Esophagus (tissue), 2 donors: ENCODE measurements at regions not wholly inside any gene's neighbourhood (a gene's known extent, or its start where the extent isn't known, plus 50 kb on each side); places are given as distances from the start of the nearest gene placed in this dataset.

Source experiments
- H3K27ac ChIP-seq, 2 donors: one replicate each; pipeline ENCODE4 v1.5.1; 2013; ENCODE audit warnings: low read depth in 2 of 2, mild to moderate bottlenecking in 2 of 2, inconsistent platforms in 1 of 2, low read length in 1 of 2, moderate library complexity in 1 of 2
- H3K27me3 ChIP-seq, 2 donors: one replicate each; pipeline ENCODE4 v1.6.1; 2013; ENCODE audit warnings: low read length in 2 of 2, control low read depth in 1 of 2, mild to moderate bottlenecking in 1 of 2; ENCODE audit not compliant: insufficient read depth in 2 of 2, control insufficient read depth in 1 of 2
- H3K36me3 ChIP-seq, 2 donors: one replicate each; pipeline ENCODE4 v1.6.1; 2013; ENCODE audit warnings: low read length in 1 of 2; ENCODE audit not compliant: control insufficient read depth in 2 of 2, insufficient read depth in 2 of 2
- H3K4me1 ChIP-seq, 2 donors: one replicate each; pipeline ENCODE4 v1.6.1; 2013; ENCODE audit warnings: low read length in 1 of 2; ENCODE audit not compliant: control insufficient read depth in 2 of 2, insufficient read depth in 2 of 2
- H3K4me3 ChIP-seq, 2 donors: one replicate each; pipeline ENCODE4 v1.5.1; 2013; ENCODE audit warnings: low read length in 2 of 2, mild to moderate bottlenecking in 2 of 2, low read depth in 1 of 2, moderate library complexity in 1 of 2
- H3K9me3 ChIP-seq, 2 donors: one replicate each; pipeline ENCODE4 v1.6.1; 2013; ENCODE audit warnings: mild to moderate bottlenecking in 2 of 2, low read depth in 1 of 2, low read length in 1 of 2, moderate library complexity in 1 of 2; ENCODE audit not compliant: control insufficient read depth in 2 of 2, insufficient read depth in 1 of 2
- WGBS, 2 donors: extraction: QIAGEN DNeasy Blood & Tissue Kit; methylation state at CpG; one replicate each; pipeline ENCODE4 v1.1.7; 2013; 5-methylcytosine and 5-hydroxymethylcytosine counted together
- donor health status: healthy with polysubstance abuse.
- donor health status: Bipolar disorder and iron deficiency.

DNA sequence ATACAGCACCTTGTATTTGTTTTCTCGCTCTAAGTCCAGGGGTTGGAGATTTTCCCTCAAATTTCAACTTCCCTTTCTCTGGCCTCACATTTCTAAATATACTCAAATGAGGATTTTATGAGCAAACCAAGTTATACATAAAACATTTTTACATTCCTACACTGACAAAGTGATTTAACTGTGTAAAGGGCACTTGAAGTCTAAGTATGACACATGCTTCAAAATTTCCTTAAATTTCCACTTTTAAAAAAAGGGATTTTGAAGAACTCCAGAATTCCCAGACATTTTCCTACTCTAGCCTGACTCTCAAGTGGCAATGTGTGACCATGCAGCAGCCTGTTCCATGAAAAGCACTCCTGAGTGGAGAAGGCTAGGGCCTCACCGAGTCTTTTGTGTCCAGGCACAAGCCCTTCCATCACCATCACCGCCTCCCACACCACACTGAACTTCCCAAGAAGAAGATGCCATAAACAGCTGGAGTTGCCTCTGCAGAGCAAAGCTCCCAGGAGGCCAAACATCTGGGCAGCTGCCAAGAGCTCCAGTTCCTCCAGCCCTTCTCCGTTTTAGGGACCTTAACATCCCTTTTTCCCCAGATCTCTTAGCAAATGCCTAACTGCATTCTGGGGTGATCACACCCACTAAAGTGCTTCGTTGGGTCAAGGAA is 68.9 kb downstream of the NCR2 start:
- Histone ChIP-seq H3K36me3 (no peaks in the 10 kb centered on the region), H3K27ac (no peak overlapping the region), H3K9me3 (peaks cover 0 to 2% of the 10 kb centered on the region in 2 donors), H3K27me3 (no peaks in the 10 kb centered on the region), H3K4me1 (no peaks in the 10 kb centered on the region), H3K4me3 (no peak overlapping the region)
- 71 to 74% methylated on average over 5 of the region's 5 CpGs for WGBS, 2 donors

DNA sequence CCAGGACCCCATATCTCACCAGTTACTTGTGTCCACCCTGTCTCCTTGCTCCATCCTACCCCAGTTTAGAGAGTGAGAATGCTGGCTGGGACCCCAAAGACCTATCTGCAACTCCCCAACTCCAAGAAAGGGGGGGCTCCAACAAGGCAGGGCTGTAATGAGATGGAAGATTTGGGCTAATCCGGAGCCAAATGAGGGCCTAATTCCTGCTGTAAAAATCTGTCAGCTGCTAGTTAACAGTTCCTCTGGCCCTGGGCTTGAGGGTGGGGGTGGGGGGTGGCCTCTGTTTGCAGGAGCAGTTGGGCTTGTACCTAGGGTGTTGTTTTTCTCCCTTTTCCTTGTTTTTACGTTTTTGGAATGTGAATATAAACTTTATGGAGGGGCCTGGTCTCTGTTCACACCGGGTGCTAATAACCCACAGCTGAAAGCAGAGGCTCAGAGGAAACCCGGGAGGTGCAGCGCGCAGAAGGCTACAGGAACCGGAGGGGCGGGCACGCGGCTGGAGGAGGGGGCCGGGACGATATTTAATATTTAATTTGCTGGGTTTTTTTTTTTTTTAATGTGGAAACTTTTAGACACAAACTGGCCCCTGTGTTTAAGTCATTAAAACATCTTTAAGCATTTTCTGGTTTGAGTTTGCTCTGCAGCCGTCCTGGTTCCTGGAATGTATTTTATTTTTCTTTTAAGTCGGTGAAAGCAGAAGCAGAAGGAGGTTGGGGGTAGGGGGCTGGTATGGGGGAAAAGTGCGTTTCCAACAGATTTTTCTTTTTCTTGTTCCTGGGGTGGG is 70.7 kb downstream of the NCR2 start:
- Histone ChIP-seq H3K4me1 (no peaks in the 10 kb centered on the region), H3K27ac (no peak overlapping the region), H3K36me3 (no peaks in the 10 kb centered on the region), H3K9me3 (peaks cover 0 to 2% of the 10 kb centered on the region in 2 donors), H3K27me3 (no peaks in the 10 kb centered on the region), H3K4me3 (no peak overlapping the region)
- 56 to 60% methylated on average over 15 of the region's 15 CpGs for WGBS, 2 donors

DNA sequence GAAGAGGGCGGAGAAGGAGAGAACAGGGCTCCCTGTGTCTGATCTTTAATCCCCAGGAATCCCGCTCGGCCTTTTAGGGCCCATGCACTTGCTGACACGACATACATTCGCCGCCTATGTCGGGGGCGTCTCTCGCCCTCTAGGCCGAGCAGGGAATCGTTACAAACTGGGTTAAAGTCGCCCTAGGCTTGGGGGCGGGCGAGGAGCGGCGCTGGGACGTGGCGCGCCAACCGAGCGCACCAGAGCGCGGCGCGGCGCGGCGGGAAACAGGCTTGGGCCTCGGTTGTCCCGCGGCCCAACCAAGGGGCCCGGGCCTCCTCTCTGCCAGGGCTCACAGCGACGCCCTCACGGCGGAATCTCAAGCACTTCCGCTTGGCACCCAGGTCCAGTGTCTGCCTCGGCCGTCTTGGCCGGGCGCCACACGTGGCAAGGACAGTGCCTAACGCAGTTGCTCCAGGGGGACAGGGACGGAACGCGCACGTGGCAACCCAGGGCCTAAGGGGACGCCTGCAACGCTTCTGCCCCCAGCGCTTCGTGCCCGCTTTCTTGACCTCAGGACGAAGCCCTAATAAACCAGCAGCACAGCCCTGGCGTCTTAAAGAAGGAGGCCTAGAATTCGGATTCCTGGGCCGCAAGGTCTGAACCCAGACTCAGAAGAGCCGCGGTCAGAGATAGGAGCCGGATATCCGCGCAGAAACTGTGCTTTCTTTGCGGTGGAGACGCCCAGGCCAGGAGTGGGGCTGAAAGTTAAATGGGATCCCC is 71.5 kb downstream of the NCR2 start:
- no peak overlapping the region for H3K27ac ChIP-seq
- no peaks in the 10 kb centered on the region for H3K4me1 ChIP-seq
- 58 to 66% methylated on average over 54 to 63 of the region's 63 CpGs for WGBS, 2 donors
- H3K27me3 ChIP-seq: no peaks in the 10 kb centered on the region
- no peaks in the 10 kb centered on the region for H3K9me3 ChIP-seq
- H3K4me3 ChIP-seq: no peak overlapping the region
- H3K36me3 ChIP-seq: no peaks in the 10 kb centered on the region

DNA sequence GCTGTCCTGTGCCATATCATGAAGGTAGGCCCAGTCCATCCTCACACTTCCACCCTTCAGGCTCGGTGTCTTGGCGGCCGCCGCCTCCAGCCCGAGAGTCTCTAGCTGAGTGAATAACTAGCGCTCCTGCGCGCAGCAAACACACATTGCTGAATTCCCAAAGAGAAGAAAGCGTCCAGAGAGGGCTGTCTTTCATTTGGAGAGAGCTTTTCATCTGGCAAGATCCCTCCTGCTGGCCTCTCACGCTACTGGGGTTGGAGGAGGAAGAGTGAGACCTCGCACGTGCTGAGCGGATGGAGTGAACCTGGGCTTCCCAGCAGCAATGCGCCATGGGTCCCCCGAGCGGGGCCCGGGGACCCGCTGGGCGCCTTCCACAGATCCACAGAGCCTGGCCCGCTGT is 73.2 kb downstream of the NCR2 start:
- 74 to 77% methylated on average over 20 of the region's 20 CpGs for WGBS, 2 donors
- H3K9me3 ChIP-seq: no peaks in the 10 kb centered on the region
- H3K36me3 ChIP-seq: no peaks in the 10 kb centered on the region
- no peak overlapping the region for H3K27ac ChIP-seq
- H3K4me1 ChIP-seq: no peaks in the 10 kb centered on the region
- H3K27me3 ChIP-seq: no peaks in the 10 kb centered on the region
- H3K4me3 ChIP-seq: no peak overlapping the region

DNA sequence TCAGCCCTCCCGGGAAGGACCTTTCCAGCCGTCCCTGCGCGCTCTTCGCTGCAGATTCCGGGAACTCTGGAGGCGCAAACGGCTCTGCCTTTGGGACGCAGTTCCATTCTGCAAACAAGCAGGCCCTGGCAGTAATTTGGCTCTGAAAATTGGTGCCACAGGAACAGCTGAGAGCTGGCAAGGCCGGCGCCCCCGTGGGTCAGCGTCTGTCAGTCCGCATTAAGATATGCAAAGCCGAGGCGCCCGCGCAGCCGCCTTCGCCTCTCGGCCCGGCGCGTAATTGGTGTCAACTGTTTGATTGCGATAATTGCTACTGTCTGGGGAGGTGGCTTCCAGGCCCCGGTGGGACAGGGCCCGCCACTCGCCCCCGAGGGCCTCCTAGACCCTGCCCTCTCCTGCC is 73.6 kb downstream of the NCR2 start:
- 75 to 76% methylated on average over 28 to 29 of the region's 29 CpGs for WGBS, 2 donors
- H3K4me3 ChIP-seq: no peak overlapping the region
- no peaks in the 10 kb centered on the region for H3K4me1 ChIP-seq
- H3K36me3 ChIP-seq: no peaks in the 10 kb centered on the region
- no peaks in the 10 kb centered on the region for H3K9me3 ChIP-seq
- no peaks in the 10 kb centered on the region for H3K27me3 ChIP-seq
- no peak overlapping the region for H3K27ac ChIP-seq

- Histone ChIP-seq H3K36me3 (no peaks in the 10 kb centered on the region), H3K9me3 (no peaks in the 10 kb centered on the region), H3K4me1 (no peaks in the 10 kb centered on the region), H3K4me3 (no peak overlapping the region), H3K27ac (no peak overlapping the region), H3K27me3 (no peaks in the 10 kb centered on the region)
- 74 to 75% methylated on average over 5 of the region's 5 CpGs for WGBS, 2 donors
Observed at GRCh38 chr6:41409489-41409888, 74.1 kb downstream of the NCR2 start.

DNA sequence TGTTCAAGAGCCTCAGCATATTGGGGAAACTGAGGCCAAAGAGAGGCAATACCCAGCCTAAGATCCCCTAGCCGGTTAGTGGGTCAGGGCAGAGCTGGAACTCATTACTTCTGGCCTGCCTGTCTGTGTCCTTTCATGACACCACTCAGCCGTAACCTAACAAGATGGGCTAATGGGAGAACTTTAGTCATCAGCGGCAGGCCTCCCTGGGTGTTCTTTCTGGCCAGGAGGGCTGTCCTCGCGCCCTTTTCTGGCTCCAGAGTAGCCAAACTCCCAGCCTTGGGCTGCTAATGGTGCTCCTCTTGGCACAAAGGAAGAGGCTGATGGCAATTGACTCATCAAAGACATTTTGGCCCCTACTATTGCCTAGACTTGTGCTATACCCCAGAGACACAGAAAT is 76.6 kb downstream of the NCR2 start:
- Histone ChIP-seq H3K4me3 (no peak overlapping the region), H3K27me3 (no peaks in the 10 kb centered on the region), H3K27ac (no peak overlapping the region), H3K4me1 (no peaks in the 10 kb centered on the region), H3K9me3 (no peaks in the 10 kb centered on the region), H3K36me3 (no peaks in the 10 kb centered on the region)
- WGBS, 2 donors: 73 to 84% methylated on average over 5 of the region's 5 CpGs

DNA sequence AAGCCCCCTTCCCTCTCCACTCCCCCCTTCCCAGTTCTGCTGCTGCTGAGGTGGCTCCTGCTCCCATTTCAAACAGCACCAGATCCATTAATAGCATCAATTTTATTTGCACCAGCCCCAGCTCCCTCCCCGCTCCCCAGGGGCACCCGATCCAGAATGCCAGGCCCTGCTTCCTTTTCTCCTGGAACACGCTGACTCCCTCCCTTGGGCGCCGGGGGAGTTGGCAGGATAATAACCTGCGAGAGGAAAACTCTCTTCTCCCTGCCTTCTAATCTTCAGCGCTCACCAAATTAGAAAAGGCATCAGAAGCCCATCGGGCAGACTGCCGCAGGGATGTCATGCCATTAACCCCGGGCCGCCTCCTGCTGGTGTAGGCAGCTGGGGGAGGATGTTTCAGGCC is 77.8 kb downstream of the NCR2 start:
- no peak overlapping the region for H3K4me3 ChIP-seq

GRCh38 chr6:41416501-41416837 is 81.1 kb downstream of the NCR2 start:
- Histone ChIP-seq H3K4me3 (no peak overlapping the region), H3K27me3 (no peaks in the 10 kb centered on the region), H3K4me1 (no peaks in the 10 kb centered on the region), H3K27ac (no peak overlapping the region), H3K36me3 (no peaks in the 10 kb centered on the region), H3K9me3 (peaks cover 3 to 7% of the 10 kb centered on the region in 2 donors)
- WGBS, 2 donors: 66 to 70% methylated on average over 6 of the region's 6 CpGs

More for the DNA sequence above, 77.8 kb downstream of the NCR2 start:
- Histone ChIP-seq H3K27ac (no peak overlapping the region), H3K27me3 (no peaks in the 10 kb centered on the region), H3K4me1 (no peaks in the 10 kb centered on the region), H3K36me3 (no peaks in the 10 kb centered on the region), H3K9me3 (no peaks in the 10 kb centered on the region)
- WGBS, 2 donors: 73 to 77% methylated on average over 11 of the region's 11 CpGs
